Prostate gland (tissue), 2 donors: ENCODE measurements at regions not wholly inside any gene's neighbourhood (a gene's known extent, or its start where the extent isn't known, plus 50 kb on each side); places are given as distances from the start of the nearest gene placed in this dataset.

Experiments used
- CTCF ChIP-seq, 4 experiments: fragments of 200-600 bp in 2 of 4; fragments of 450-650 bp in 2 of 4; sonication (generic) in 2 of 4; IDR thresholded peaks; 1 replicate in 3 of 4; 2 replicates in 1 of 4; pipeline ENCODE4 v1.5.1; 2016 to 2019; ENCODE audit warnings: antibody characterized with exemption in 4 of 4, mild to moderate bottlenecking in 2 of 4, moderate library complexity in 2 of 4
- POLR2A ChIP-seq: fragments of 450-650 bp; IDR thresholded peaks from one replicate; pipeline ENCODE4 v1.6.1; 2016; ENCODE audit warnings: antibody characterized with exemption, mild to moderate bottlenecking
- POLR2AphosphoS5 ChIP-seq: sonication (generic); formaldehyde crosslinking; IDR thresholded peaks from one replicate; pipeline ENCODE4 v1.6.1; 2017; ENCODE audit warnings: antibody characterized with exemption

- TF ChIP-seq CTCF (IDR thresholded peaks at IDR 0.05) (no peak), POLR2A (no peak), POLR2AphosphoS5 (no peak)
Measured at GRCh38 chr18:67347438-67347837, 169.1 kb downstream of the DSEL start.
